ENCODE measurements at regions not wholly inside any gene's neighbourhood (a gene's known extent, or its start where the extent isn't known, plus 50 kb on each side); places are given as distances from the start of the nearest gene placed in this dataset.

DNA sequence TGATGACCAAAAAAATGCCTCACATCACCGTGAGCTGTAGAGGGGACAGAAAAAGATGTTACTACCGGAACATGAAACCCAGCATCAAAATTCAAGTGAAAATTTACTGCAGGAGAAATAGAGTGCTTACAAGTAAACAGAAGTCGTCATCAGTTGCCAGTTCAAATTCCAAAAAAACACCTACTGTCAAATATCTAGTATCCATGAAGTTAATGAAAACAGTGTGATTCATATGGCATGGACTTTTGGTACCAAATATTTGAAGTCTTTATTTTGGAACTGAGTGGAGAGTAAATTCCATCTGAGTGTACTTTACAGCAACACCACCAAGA lies 388.9 kb upstream of the SPOCK3 start:
- no peak for TF ChIP-seq TCF7L2 (IDR thresholded peaks at IDR 0.05; ENCODE audit: borderline replicate concordance, extremely low read depth, insufficient read depth, insufficient read length)
- TF ChIP-seq SIN3A (IDR thresholded peaks at IDR 0.05; ENCODE audit: low read depth): no peak
- TF ChIP-seq ZNF274 (IDR thresholded peaks at IDR 0.05; ENCODE audit: low read depth, low read length): no peak
- no peak for TF ChIP-seq ELF1 (IDR thresholded peaks at IDR 0.05; ENCODE audit: borderline replicate concordance, low read depth)
- TF ChIP-seq RAD21 (IDR thresholded peaks at IDR 0.05; ENCODE audit: low read depth): no peak
- no peak for TF ChIP-seq YY1 (IDR thresholded peaks at IDR 0.05; ENCODE audit: extremely low read depth, insufficient replicate concordance, low read depth, low read length)
- Histone ChIP-seq H3K36me3 (ENCODE audit: control insufficient read depth in 1 of 2, insufficient read depth in 2 of 2, low read length in 2 of 2) (no peaks in the 10 kb centered on the region), H2AFZ (ENCODE audit: low read depth, low read length, poor library complexity, severe bottlenecking) (no peak overlapping the region), H3K27me3 (ENCODE audit: insufficient read depth, low read length) (no peaks in the 10 kb centered on the region), H3K9me2 (ENCODE audit: insufficient read depth) (no peaks in the 10 kb centered on the region), H3K4me2 (ENCODE audit: low read length) (no peak overlapping the region), H3K4me3 (replicated peaks in 1 of 2; ENCODE audit: low read depth in 1 of 2, low read length in 2 of 2) (no peak overlapping the region), H4K20me1 (ENCODE audit: insufficient read depth) (no peaks in the 10 kb centered on the region), H3K79me2 (ENCODE audit: insufficient read depth, low read length) (no peaks in the 10 kb centered on the region), H3K27ac (ENCODE audit: low read depth, low read length) (no peak overlapping the region), H3K4me1 (ENCODE audit: control insufficient read depth in 1 of 2, insufficient read depth in 2 of 2, low read length in 2 of 2) (no peaks in the 10 kb centered on the region), H3K9me3 (ENCODE audit: control insufficient read depth in 1 of 2, insufficient read depth in 1 of 2, low read depth in 1 of 2, low read length in 2 of 2) (no peaks in the 10 kb centered on the region), H3K9ac (ENCODE audit: low read length) (no peak overlapping the region)
- CTCF ChIA-PET: interaction anchor here (0.6 to 1.1 kb wide), 11 partner anchors 10 to 616 kb away, joined by 3 to 11 read pairs (median 3); no protein-coding TSS in a partner anchor
- BruUV-seq (replicated peaks): no TSS peak
- POLR2A ChIA-PET: no interaction called here
- RAD21 ChIA-PET (ENCODE audit: low non-redundant PET in 1 of 2, low total read pairs in 2 of 2, uncharacterized antibody in 2 of 2, unreplicated experiment in 2 of 2): interaction anchor here (0.9 to 1.0 kb wide), 2 partner anchors 306 to 531 kb away, joined by 4 to 5 read pairs; no protein-coding TSS in a partner anchor
- no peak for ATAC-seq
- no peak for DNase-seq (ENCODE audit: low read depth, low spot score)
- intact Hi-C loops (cut with micrococcal nuclease): loop anchor here (5.0 kb wide), 3 partner anchors 454 to 1456 kb away; no protein-coding TSS in a partner anchor

DNA sequence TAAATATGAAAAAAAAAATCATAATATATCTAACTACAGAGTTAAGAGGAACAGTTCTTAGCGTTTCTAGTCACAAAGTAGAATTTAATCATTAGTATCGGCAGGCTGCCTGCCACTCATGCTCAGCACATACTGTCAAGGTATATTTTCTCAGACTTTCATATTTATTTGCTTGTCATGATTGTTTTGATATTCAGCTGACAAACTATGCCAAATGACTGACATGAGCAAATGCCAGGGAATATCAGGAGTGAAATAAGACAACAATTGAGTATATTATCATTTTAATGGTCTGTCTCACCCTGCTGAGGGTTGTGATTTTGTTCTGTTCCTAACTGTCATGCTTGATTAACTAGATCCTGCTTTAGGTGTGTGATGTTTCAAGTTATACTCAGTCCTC lies 395.0 kb upstream of the SPOCK3 start:
- intact Hi-C loops (cut with micrococcal nuclease): no loop called here
- H3K27ac ChIP-seq (ENCODE audit: low read depth, low read length): no peak overlapping the region
- ChIA-PET RAD21 (ENCODE audit: low non-redundant PET in 1 of 2, low total read pairs in 2 of 2, uncharacterized antibody in 2 of 2, unreplicated experiment in 2 of 2) (no interaction called here), CTCF (no interaction called here), POLR2A (no interaction called here)
- no peak overlapping the region for H3K4me2 ChIP-seq (ENCODE audit: low read length)
- no peaks in the 10 kb centered on the region for H3K79me2 ChIP-seq (ENCODE audit: insufficient read depth, low read length)
- no peaks in the 10 kb centered on the region for H3K9me3 ChIP-seq (ENCODE audit: control insufficient read depth in 1 of 2, insufficient read depth in 1 of 2, low read depth in 1 of 2, low read length in 2 of 2)
- no peaks in the 10 kb centered on the region for H3K36me3 ChIP-seq (ENCODE audit: control insufficient read depth in 1 of 2, insufficient read depth in 2 of 2, low read length in 2 of 2)
- no peak for TF ChIP-seq FOSL1 (IDR thresholded peaks at IDR 0.05; ENCODE audit: low read depth)
- TF ChIP-seq, protein P1, sequence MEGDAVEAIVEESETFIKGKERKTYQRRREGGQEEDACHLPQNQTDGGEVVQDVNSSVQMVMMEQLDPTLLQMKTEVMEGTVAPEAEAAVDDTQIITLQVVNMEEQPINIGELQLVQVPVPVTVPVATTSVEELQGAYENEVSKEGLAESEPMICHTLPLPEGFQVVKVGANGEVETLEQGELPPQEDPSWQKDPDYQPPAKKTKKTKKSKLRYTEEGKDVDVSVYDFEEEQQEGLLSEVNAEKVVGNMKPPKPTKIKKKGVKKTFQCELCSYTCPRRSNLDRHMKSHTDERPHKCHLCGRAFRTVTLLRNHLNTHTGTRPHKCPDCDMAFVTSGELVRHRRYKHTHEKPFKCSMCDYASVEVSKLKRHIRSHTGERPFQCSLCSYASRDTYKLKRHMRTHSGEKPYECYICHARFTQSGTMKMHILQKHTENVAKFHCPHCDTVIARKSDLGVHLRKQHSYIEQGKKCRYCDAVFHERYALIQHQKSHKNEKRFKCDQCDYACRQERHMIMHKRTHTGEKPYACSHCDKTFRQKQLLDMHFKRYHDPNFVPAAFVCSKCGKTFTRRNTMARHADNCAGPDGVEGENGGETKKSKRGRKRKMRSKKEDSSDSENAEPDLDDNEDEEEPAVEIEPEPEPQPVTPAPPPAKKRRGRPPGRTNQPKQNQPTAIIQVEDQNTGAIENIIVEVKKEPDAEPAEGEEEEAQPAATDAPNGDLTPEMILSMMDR (IDR thresholded peaks at IDR 0.05 in 2 of 3, conservative IDR thresholded peaks at IDR 0.05 in 1 of 3; ENCODE audit: borderline replicate concordance in 1 of 3, insufficient read depth in 1 of 3, low read depth in 2 of 3, low read length in 2 of 3): no peak
- TF ChIP-seq EZH2 (IDR thresholded peaks at IDR 0.05): no peak
- TF ChIP-seq, protein P2, sequence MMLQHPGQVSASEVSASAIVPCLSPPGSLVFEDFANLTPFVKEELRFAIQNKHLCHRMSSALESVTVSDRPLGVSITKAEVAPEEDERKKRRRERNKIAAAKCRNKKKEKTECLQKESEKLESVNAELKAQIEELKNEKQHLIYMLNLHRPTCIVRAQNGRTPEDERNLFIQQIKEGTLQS (IDR thresholded peaks at IDR 0.05): no peak
- no peak for TF ChIP-seq SRF (IDR thresholded peaks at IDR 0.05; ENCODE audit: low read depth)
- no peaks in the 10 kb centered on the region for H3K9me2 ChIP-seq (ENCODE audit: insufficient read depth)
- no TSS peak for BruUV-seq (replicated peaks)
- ATAC-seq (no peak), DNase-seq (ENCODE audit: low read depth, low spot score) (no peak)
- H4K20me1 ChIP-seq (ENCODE audit: insufficient read depth): no peaks in the 10 kb centered on the region
- no peak overlapping the region for H3K4me3 ChIP-seq (replicated peaks in 1 of 2; ENCODE audit: low read depth in 1 of 2, low read length in 2 of 2)
- no peak overlapping the region for H2AFZ ChIP-seq (ENCODE audit: low read depth, low read length, poor library complexity, severe bottlenecking)
- H3K4me1 ChIP-seq (ENCODE audit: control insufficient read depth in 1 of 2, insufficient read depth in 2 of 2, low read length in 2 of 2): no peaks in the 10 kb centered on the region
- no peaks in the 10 kb centered on the region for H3K27me3 ChIP-seq (ENCODE audit: insufficient read depth, low read length)
- H3K9ac ChIP-seq (ENCODE audit: low read length): no peak overlapping the region

Data from HCT116 (cell line).